ENCODE measurements at regions not wholly inside any gene's neighbourhood (a gene's known extent, or its start where the extent isn't known, plus 50 kb on each side); places are given as distances from the start of the nearest gene placed in this dataset.

DNA sequence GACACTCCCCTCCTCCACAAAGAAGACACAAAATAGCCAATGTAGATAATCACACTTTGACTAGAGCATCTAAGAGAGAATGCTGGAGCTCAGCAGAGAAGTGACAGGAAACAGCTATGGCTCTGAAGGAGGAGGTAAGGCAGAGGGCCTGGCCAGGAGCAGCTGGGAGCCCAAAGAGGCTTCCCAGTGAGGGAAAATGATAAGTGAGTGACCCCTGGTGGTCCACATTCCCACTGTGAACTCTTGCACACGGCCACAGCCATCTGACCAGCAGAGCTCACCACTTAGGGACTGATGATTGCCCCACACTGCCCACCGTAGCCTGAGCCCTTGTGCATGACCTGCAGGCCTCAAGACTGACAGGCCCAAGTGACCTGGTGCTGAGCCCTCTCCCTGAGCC lies 162.7 kb upstream of the GALNTL6 start:
- TF ChIP-seq, protein P1, sequence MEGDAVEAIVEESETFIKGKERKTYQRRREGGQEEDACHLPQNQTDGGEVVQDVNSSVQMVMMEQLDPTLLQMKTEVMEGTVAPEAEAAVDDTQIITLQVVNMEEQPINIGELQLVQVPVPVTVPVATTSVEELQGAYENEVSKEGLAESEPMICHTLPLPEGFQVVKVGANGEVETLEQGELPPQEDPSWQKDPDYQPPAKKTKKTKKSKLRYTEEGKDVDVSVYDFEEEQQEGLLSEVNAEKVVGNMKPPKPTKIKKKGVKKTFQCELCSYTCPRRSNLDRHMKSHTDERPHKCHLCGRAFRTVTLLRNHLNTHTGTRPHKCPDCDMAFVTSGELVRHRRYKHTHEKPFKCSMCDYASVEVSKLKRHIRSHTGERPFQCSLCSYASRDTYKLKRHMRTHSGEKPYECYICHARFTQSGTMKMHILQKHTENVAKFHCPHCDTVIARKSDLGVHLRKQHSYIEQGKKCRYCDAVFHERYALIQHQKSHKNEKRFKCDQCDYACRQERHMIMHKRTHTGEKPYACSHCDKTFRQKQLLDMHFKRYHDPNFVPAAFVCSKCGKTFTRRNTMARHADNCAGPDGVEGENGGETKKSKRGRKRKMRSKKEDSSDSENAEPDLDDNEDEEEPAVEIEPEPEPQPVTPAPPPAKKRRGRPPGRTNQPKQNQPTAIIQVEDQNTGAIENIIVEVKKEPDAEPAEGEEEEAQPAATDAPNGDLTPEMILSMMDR (conservative IDR thresholded peaks at IDR 0.05 in 1 of 2, IDR thresholded peaks at IDR 0.05 in 1 of 2; ENCODE audit: extremely low read depth in 1 of 2, insufficient read depth in 1 of 2, low read depth in 1 of 2, low read length in 2 of 2): no peak
- no peak for TF ChIP-seq EZH2 (IDR thresholded peaks at IDR 0.05; ENCODE audit: borderline replicate concordance, low read length)

Measured in mammary epithelial cell (primary cell).